ENCODE measurements at regions not wholly inside any gene's neighbourhood (a gene's known extent, or its start where the extent isn't known, plus 50 kb on each side); places are given as distances from the start of the nearest gene placed in this dataset.

DNA sequence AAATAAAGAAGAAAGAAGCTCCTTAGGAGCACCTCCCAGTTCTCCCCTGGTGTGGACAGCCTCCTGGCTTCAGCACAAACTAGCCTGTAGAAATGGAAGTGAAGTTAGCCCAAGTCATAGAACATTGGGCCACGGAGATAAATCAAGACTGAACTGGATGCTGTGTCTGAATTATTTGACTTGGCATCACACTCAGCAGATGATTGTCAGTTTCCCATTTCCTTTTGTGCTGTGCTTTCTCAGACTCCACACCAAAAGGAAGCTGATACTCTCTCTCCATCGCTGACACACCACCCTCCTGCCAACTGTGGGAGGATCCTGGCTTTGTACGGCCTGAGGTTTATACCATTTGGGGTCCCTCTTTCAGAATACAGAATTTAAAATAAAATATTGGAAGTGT is 209.8 kb downstream of the TFAP2A start:
- TF ChIP-seq, protein P1, sequence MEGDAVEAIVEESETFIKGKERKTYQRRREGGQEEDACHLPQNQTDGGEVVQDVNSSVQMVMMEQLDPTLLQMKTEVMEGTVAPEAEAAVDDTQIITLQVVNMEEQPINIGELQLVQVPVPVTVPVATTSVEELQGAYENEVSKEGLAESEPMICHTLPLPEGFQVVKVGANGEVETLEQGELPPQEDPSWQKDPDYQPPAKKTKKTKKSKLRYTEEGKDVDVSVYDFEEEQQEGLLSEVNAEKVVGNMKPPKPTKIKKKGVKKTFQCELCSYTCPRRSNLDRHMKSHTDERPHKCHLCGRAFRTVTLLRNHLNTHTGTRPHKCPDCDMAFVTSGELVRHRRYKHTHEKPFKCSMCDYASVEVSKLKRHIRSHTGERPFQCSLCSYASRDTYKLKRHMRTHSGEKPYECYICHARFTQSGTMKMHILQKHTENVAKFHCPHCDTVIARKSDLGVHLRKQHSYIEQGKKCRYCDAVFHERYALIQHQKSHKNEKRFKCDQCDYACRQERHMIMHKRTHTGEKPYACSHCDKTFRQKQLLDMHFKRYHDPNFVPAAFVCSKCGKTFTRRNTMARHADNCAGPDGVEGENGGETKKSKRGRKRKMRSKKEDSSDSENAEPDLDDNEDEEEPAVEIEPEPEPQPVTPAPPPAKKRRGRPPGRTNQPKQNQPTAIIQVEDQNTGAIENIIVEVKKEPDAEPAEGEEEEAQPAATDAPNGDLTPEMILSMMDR (IDR thresholded peaks at IDR 0.05): no peak
- TF ChIP-seq POLR2AphosphoS5 (IDR thresholded peaks at IDR 0.05; ENCODE audit: low read depth, low read length) (no peak), TCF7L2 (IDR thresholded peaks at IDR 0.05; ENCODE audit: low read depth, low read length) (no peak), SIN3A (IDR thresholded peaks at IDR 0.05; ENCODE audit: borderline replicate concordance, insufficient read depth, low read depth, low read length) (no peak)

Measured in Panc1 (cell line).